HepG2 (cell line): ENCODE measurements at regions not wholly inside any gene's neighbourhood (a gene's known extent, or its start where the extent isn't known, plus 50 kb on each side); places are given as distances from the start of the nearest gene placed in this dataset.

ENCODE experiments used
- ATAC-seq: fragments of 200-7000 bp; cut with Tn5 transposase; 3 replicates; pipeline ENCODE4 v1.9.1; 2020; ENCODE audit warnings: mild to moderate bottlenecking, moderate library complexity
- BruUV-seq: library from RNA; stranded (reverse); fragments of 400-500 nt; replicated peaks from 2 replicates; lab custom pipeline; 2021; lab: Mats Ljungman, UMichigan
- CTCF ChIA-PET: fragments of 300-600 bp; formaldehyde crosslinking; extraction: SDS; loops from one replicate; lab custom pipeline; 2021; ENCODE audit warnings: low total read pairs, inconsistent platforms, low intra/inter-chr PET ratio; lab: Yijun Ruan, JAX
- POLR2A ChIA-PET: fragments of 350-600 bp; sonication (Branson Sonifier 250); formaldehyde crosslinking; loops from one replicate; lab custom pipeline; 2020; ENCODE audit warnings: antibody characterized with exemption, inconsistent platforms; lab: Yijun Ruan, JAX
- DNase-seq: peaks from one replicate; pipeline ENCODE4 v3.0.0-alpha.2; 2015; ENCODE audit warnings: low spot score
- FAIRE-seq: peaks from 3 replicates; lab custom pipeline; 2011; peaks lifted over from hg19 to GRCh38; lab: Jason Lieb, UNC
- H2AFZ ChIP-seq: one replicate; pipeline ENCODE4 v1.6.1; 2011; ENCODE audit warnings: low read length, inconsistent platforms
- H3K27ac ChIP-seq: fragments of 300-600 bp; 3 replicates; pipeline ENCODE4 v1.8.0; 2011; ENCODE audit warnings: mixed run types, mild to moderate bottlenecking, mixed read lengths, low read length, inconsistent platforms; ENCODE audit not compliant: insufficient read depth; ENCODE audit errors: extremely low read length
- H3K27me3 ChIP-seq, 2 experiments: fragments of 200-600 bp in 1 of 2; 2 replicates in 1 of 2; 3 replicates in 1 of 2; pipeline versions ENCODE4 v1.6.0 to v1.8.0; 2011; ENCODE audit warnings: low read length in 2 of 2, mild to moderate bottlenecking in 2 of 2, moderate library complexity in 2 of 2, inconsistent platforms in 1 of 2; ENCODE audit not compliant: insufficient read depth in 2 of 2, control insufficient read depth in 1 of 2
- H3K36me3 ChIP-seq, 2 experiments: fragments of 200-600 bp in 1 of 2; replicated peaks in 1 of 2; 2 replicates in 1 of 2; 3 replicates in 1 of 2; pipeline versions ENCODE4 v1.5.1 to v1.8.0; 2011; ENCODE audit warnings: low read length in 2 of 2, inconsistent platforms in 1 of 2; ENCODE audit not compliant: insufficient read depth in 2 of 2, control insufficient read depth in 1 of 2
- H3K4me1 ChIP-seq: 2 replicates; pipeline ENCODE4 v1.5.1; 2012; ENCODE audit warnings: low read length, inconsistent platforms; ENCODE audit not compliant: insufficient read depth
- H3K4me2 ChIP-seq: 2 replicates; pipeline ENCODE4 v1.6.0; 2011; ENCODE audit warnings: low read depth, low read length, inconsistent platforms
- H3K4me3 ChIP-seq, 3 experiments: fragments of 200-600 bp in 1 of 3; sonication (generic), shearing (Covaris generic) in 1 of 3; replicated peaks in 1 of 3; 2 replicates each; pipeline ENCODE4 v1.5.1; 2011 to 2016; ENCODE audit warnings: low read length in 3 of 3, inconsistent platforms in 2 of 3, low read depth in 2 of 3, mild to moderate bottlenecking in 2 of 3, control low read depth in 1 of 3, mixed read lengths in 1 of 3; ENCODE audit not compliant: insufficient read depth in 1 of 3
- H3K79me2 ChIP-seq: one replicate; pipeline ENCODE4 v1.6.1; 2011; ENCODE audit warnings: low read length, inconsistent platforms; ENCODE audit not compliant: insufficient read depth
- H3K9ac ChIP-seq: 2 replicates; pipeline ENCODE4 v1.6.0; 2011; ENCODE audit warnings: mild to moderate bottlenecking, low read depth, low read length, inconsistent platforms; ENCODE audit not compliant: insufficient read depth
- H3K9me3 ChIP-seq: 2 replicates; pipeline ENCODE4 v1.5.1; 2012; ENCODE audit warnings: mild to moderate bottlenecking, low read length
- H4K20me1 ChIP-seq: 2 replicates; pipeline ENCODE4 v1.6.0; 2011; ENCODE audit warnings: inconsistent platforms, mild to moderate bottlenecking, low read length, moderate library complexity; ENCODE audit not compliant: insufficient read depth
- ATF2 ChIP-seq: sonication (generic); formaldehyde crosslinking; IDR thresholded peaks from 2 replicates; pipeline ENCODE4 v1.4.0; 2020; ENCODE audit warnings: missing genetic modification reagents
- ATF7 ChIP-seq, 2 experiments: fragments of 450-650 bp in 1 of 2; sonication (generic) in 1 of 2; formaldehyde crosslinking in 1 of 2; IDR thresholded peaks; 2 replicates each; pipeline versions ENCODE4 v1.4.0 to v1.6.1; 2016 to 2020; ENCODE audit warnings: antibody characterized with exemption in 1 of 2, mild to moderate bottlenecking in 1 of 2, missing genetic modification reagents in 1 of 2
- FOXO4 ChIP-seq: sonication (generic); formaldehyde crosslinking; conservative IDR thresholded peaks from 2 replicates; pipeline ENCODE4 v1.8.1; 2023; ENCODE audit warnings: missing genetic modification reagents
- KDM6A ChIP-seq: IDR thresholded peaks from 2 replicates; pipeline ENCODE4 v1.6.1; 2016; ENCODE audit warnings: low read depth
- MIER3 ChIP-seq: IDR thresholded peaks from 2 replicates; pipeline ENCODE4 v1.6.1; 2016; ENCODE audit warnings: missing compliant biosample characterization, borderline replicate concordance
- PHF21A ChIP-seq: sonication (generic); formaldehyde crosslinking; IDR thresholded peaks from 2 replicates; pipeline ENCODE4 v1.5.0; 2020; ENCODE audit warnings: mild to moderate bottlenecking, missing genetic modification reagents
- SALL2 ChIP-seq: sonication (generic); formaldehyde crosslinking; IDR thresholded peaks from 2 replicates; pipeline ENCODE4 v1.8.1; 2023; ENCODE audit warnings: mild to moderate bottlenecking, missing genetic modification reagents, inconsistent platforms
- SNRNP70 ChIP-seq: fragments of 200-400 bp; formaldehyde crosslinking; IDR thresholded peaks from 2 replicates; pipeline ENCODE4 v1.6.1; 2017; ENCODE audit warnings: mild to moderate bottlenecking, low read depth, low read length, moderate library complexity
- ZKSCAN8 ChIP-seq: IDR thresholded peaks from 2 replicates; pipeline ENCODE4 v1.6.1; 2016; ENCODE audit warnings: borderline replicate concordance, missing genetic modification reagents, missing compliant biosample characterization
- ZNF235 ChIP-seq: sonication (generic); formaldehyde crosslinking; IDR thresholded peaks from 2 replicates; pipeline ENCODE4 v1.8.1; 2023; ENCODE audit warnings: mild to moderate bottlenecking, missing genetic modification reagents, borderline replicate concordance
- ZNF609 ChIP-seq: sonication (generic); formaldehyde crosslinking; IDR thresholded peaks from 2 replicates; pipeline ENCODE4 v1.4.0; 2020; ENCODE audit warnings: mild to moderate bottlenecking, missing genetic modification reagents, borderline replicate concordance
- ZNF749 ChIP-seq: sonication (generic); formaldehyde crosslinking; IDR thresholded peaks from 2 replicates; pipeline ENCODE4 v1.8.0; 2022; ENCODE audit warnings: mild to moderate bottlenecking, missing genetic modification reagents, moderate library complexity, borderline replicate concordance
- ZNF776 ChIP-seq: sonication (generic); formaldehyde crosslinking; IDR thresholded peaks from 2 replicates; pipeline ENCODE4 v1.4.0; 2020; ENCODE audit warnings: mild to moderate bottlenecking, missing genetic modification reagents
- ZNF879 ChIP-seq: sonication (generic); formaldehyde crosslinking; IDR thresholded peaks from 2 replicates; pipeline ENCODE4 v1.8.1; 2023; ENCODE audit warnings: missing genetic modification reagents
- ZSCAN9 ChIP-seq: IDR thresholded peaks from 2 replicates; pipeline ENCODE4 v1.6.1; 2016; ENCODE audit warnings: borderline replicate concordance
- WGBS: methylation state at CpG from one replicate; pipeline ENCODE4 v1.1.6; 2017; ENCODE audit warnings: low lambda C conversion rate; 5-methylcytosine and 5-hydroxymethylcytosine counted together
- in situ Hi-C: cut with HindIII; loops from 2 replicates; pipeline ENCODE4 v1.10.0; 2017; ENCODE audit warnings: low pct_unique_long_range_greater_than_20kb; ENCODE audit not compliant: extremely low pct_ligation_motif_present
- intact Hi-C: fragments of 100-400 bp; cut with micrococcal nuclease; formaldehyde crosslinking; loops from one replicate; pipeline ENCODE4 v1.10.0; 2022; ENCODE audit not compliant: unreplicated experiment

GRCh38 chr2:172251231-172251630 is 148.5 kb upstream of the DLX2 start (continued):
- no peak for TF ChIP-seq ATF7 (IDR thresholded peaks at IDR 0.05)
- no peak for TF ChIP-seq ATF7 (CRISPR knock-in tag; IDR thresholded peaks at IDR 0.05)

DNA sequence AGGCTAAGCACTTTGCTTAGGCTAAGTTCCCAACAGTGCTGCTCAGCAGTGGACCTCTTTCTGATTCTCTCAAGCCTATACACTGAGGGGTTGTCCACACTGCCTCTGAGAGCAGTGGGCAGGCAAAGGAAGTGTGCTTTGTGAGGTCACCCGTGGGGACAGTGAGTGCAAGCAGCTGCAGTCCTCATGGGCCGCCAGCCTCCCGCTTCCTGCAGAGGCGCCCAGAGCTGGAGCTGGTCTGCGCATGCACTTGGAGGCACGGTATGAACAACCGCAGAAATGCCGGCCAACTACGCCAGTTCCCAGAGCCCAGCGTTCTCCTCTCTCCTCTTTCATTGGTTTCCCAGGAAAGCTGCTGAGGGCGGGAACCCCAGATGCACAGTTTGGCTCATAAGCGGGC is 149.5 kb upstream of the DLX2 start:
- Histone ChIP-seq H2AFZ (no peak overlapping the region), H3K9ac (no peak overlapping the region), H3K27me3 (peaks cover 0 to 4% of the 10 kb centered on the region in 2 experiments; a peak in 1 of 5 replicates), H3K4me1 (peaks cover 43% of the 10 kb centered on the region), H3K27ac (no peak overlapping the region), H3K4me2 (no peak overlapping the region), H4K20me1 (no peaks in the 10 kb centered on the region), H3K4me3 (no peak overlapping the region), H3K9me3 (no peaks in the 10 kb centered on the region), H3K79me2 (no peaks in the 10 kb centered on the region), H3K36me3 (no peaks in the 10 kb centered on the region)
- DNase-seq (no peak), FAIRE-seq (no peak), ATAC-seq (no peak; the same call in 2 of the 3 replicates)
- BruUV-seq = no TSS peak
- WGBS = 93% methylated on average over 12 of the region's 12 CpGs
- intact Hi-C loops = no loop called here
- ChIA-PET POLR2A (interaction anchor here (0.8 kb wide), 1 partner anchor 153 kb away, joined by 3 read pairs; no protein-coding TSS in a partner anchor), CTCF (no interaction called here)
- in situ Hi-C loops = no loop called here
- 0 out of 2 replicates have a peak, but pooled peaks have one; percentile 41 for TF ChIP-seq FOXO4 (CRISPR knock-in tag)
- no peak for TF ChIP-seq ZNF776 (CRISPR knock-in tag)
- TF ChIP-seq MIER3 (CRISPR knock-in tag) = no peak
- TF ChIP-seq ZNF879 (CRISPR knock-in tag) = no peak
- no peak for TF ChIP-seq ATF2 (CRISPR knock-in tag)
- no peak for TF ChIP-seq PHF21A (CRISPR knock-in tag)
- no peak for TF ChIP-seq SNRNP70
- TF ChIP-seq ZNF749 (CRISPR knock-in tag) = no peak
- no peak for TF ChIP-seq ZKSCAN8 (CRISPR knock-in tag)
- no peak for TF ChIP-seq KDM6A (CRISPR knock-in tag)
- TF ChIP-seq SALL2 (CRISPR knock-in tag) = no peak
- TF ChIP-seq ZNF609 (CRISPR knock-in tag) = no peak
- no peak for TF ChIP-seq ZNF235 (CRISPR knock-in tag)
- TF ChIP-seq ZSCAN9 (CRISPR knock-in tag) = no peak
